GM12892 (cell line): ENCODE measurements at regions not wholly inside any gene's neighbourhood (a gene's known extent, or its start where the extent isn't known, plus 50 kb on each side); places are given as distances from the start of the nearest gene placed in this dataset.

Experiments used
- POLR2A ChIP-seq: IDR thresholded peaks from 2 replicates; pipeline ENCODE4 v1.6.1; 2011; ENCODE audit warnings: low read depth, low read length, control low read depth
- POLR2AphosphoS5 ChIP-seq: IDR thresholded peaks from 2 replicates; pipeline ENCODE4 v1.6.1; 2011; ENCODE audit warnings: low read depth, low read length, control low read depth

GRCh38 chr2:76180676-76181075, 470.0 kb upstream of the GCFC2 start:
- no peak for TF ChIP-seq POLR2A
- no peak for TF ChIP-seq POLR2AphosphoS5
